ENCODE measurements at regions not wholly inside any gene's neighbourhood (a gene's known extent, or its start where the extent isn't known, plus 50 kb on each side); places are given as distances from the start of the nearest gene placed in this dataset.

- Histone ChIP-seq H3K4me2 (ENCODE audit: low read depth, low read length) (no peak overlapping the region), H3K27me3 (ENCODE audit: control insufficient read depth in 1 of 2, insufficient read depth in 2 of 2, low read length in 2 of 2) (no peaks in the 10 kb centered on the region), H3K79me2 (ENCODE audit: insufficient read depth, low read length) (no peaks in the 10 kb centered on the region), H3K27ac (ENCODE audit: extremely low read length, insufficient read depth, low read length) (no peak overlapping the region), H4K20me1 (ENCODE audit: insufficient read depth, low read length) (no peaks in the 10 kb centered on the region), H2AFZ (ENCODE audit: low read length) (no peak overlapping the region), H3K9ac (ENCODE audit: insufficient read depth, low read depth, low read length) (no peak overlapping the region), H3K4me1 (ENCODE audit: insufficient read depth, low read length) (no peaks in the 10 kb centered on the region), H3K4me3 (replicated peaks in 1 of 3; ENCODE audit: insufficient read depth in 1 of 3, low read depth in 2 of 3, low read length in 3 of 3) (no peak overlapping the region), H3K9me3 (ENCODE audit: low read length) (no peaks in the 10 kb centered on the region), H3K36me3 (replicated peaks in 1 of 2; ENCODE audit: control insufficient read depth in 1 of 2, insufficient read depth in 2 of 2, low read length in 2 of 2) (no peaks in the 10 kb centered on the region)
- no peak for TF ChIP-seq ZSCAN25 (CRISPR knock-in tag; IDR thresholded peaks at IDR 0.05)
- no peak for TF ChIP-seq EEA1 (CRISPR knock-in tag; IDR thresholded peaks at IDR 0.05; ENCODE audit: borderline replicate concordance)
- no peak for TF ChIP-seq CAMTA2 (CRISPR knock-in tag; IDR thresholded peaks at IDR 0.05; ENCODE audit: borderline replicate concordance)
- TF ChIP-seq TFAP4 (IDR thresholded peaks at IDR 0.05; ENCODE audit: borderline replicate concordance, low read depth): no peak
- TF ChIP-seq ZNF609 (CRISPR knock-in tag; IDR thresholded peaks at IDR 0.05; ENCODE audit: borderline replicate concordance): no peak
- TF ChIP-seq GATA4 (IDR thresholded peaks at IDR 0.05; ENCODE audit: borderline replicate concordance, low read depth): no peak
- TF ChIP-seq REPIN1 (CRISPR knock-in tag; IDR thresholded peaks at IDR 0.05; ENCODE audit: borderline replicate concordance, low read depth): no peak
- TF ChIP-seq HDAC2 (CRISPR knock-in tag; IDR thresholded peaks at IDR 0.05): no peak
- TF ChIP-seq HOXA3 (CRISPR knock-in tag; IDR thresholded peaks at IDR 0.05): no peak
- TF ChIP-seq ATF7-NPFF (CRISPR knock-in tag; IDR thresholded peaks at IDR 0.05; ENCODE audit: low read depth): no peak
- no peak for TF ChIP-seq MAFK (conservative IDR thresholded peaks at IDR 0.05 in 1 of 2, IDR thresholded peaks at IDR 0.05 in 1 of 2; ENCODE audit: low read length in 2 of 2)
- TF ChIP-seq ZNF230 (CRISPR knock-in tag; IDR thresholded peaks at IDR 0.05): no peak
- no peak for TF ChIP-seq TEF (CRISPR knock-in tag; IDR thresholded peaks at IDR 0.05)
- no peak for TF ChIP-seq KDM5A (IDR thresholded peaks at IDR 0.05; ENCODE audit: borderline replicate concordance, low read length)
- TF ChIP-seq ZNF333 (CRISPR knock-in tag; IDR thresholded peaks at IDR 0.05; ENCODE audit: borderline replicate concordance): no peak
- no TSS peak for BruUV-seq (replicated peaks)
- ChIA-PET POLR2A (no interaction called here), CTCF (ENCODE audit: low intra/inter-chr PET ratio, low total read pairs) (no interaction called here)
- DNase-seq (ENCODE audit: low spot score): no peak
- no peak for FAIRE-seq
- WGBS (ENCODE audit: low lambda C conversion rate): 8% methylated on average over 1 of the region's 1 CpG
- ATAC-seq: no peak
- in situ Hi-C loops (cut with HindIII; ENCODE audit: extremely low pct_ligation_motif_present, low pct_unique_long_range_greater_than_20kb) (no loop called here), intact Hi-C loops (cut with micrococcal nuclease; ENCODE audit: unreplicated experiment) (no loop called here)
These were observed 477.0 kb downstream of the HAO1 start for GRCh38 chr20:7463290-7463689.
